B cell (primary cell): ENCODE measurements at regions not wholly inside any gene's neighbourhood (a gene's known extent, or its start where the extent isn't known, plus 50 kb on each side); places are given as distances from the start of the nearest gene placed in this dataset.

ENCODE experiments used
- EZH2 ChIP-seq: IDR thresholded peaks from 2 replicates; pipeline ENCODE4 v1.6.1; 2012; ENCODE audit warnings: borderline replicate concordance, low read depth, mild to moderate bottlenecking, moderate library complexity, low read length; ENCODE audit not compliant: insufficient read depth, poor library complexity, severe bottlenecking
- TF ChIP-seq, protein P1 (sequence below): fragments of 200-600 bp; IDR thresholded peaks from one replicate; pipeline ENCODE4 v1.8.0; 2022; ENCODE audit warnings: antibody characterized with exemption, mild to moderate bottlenecking

DNA sequence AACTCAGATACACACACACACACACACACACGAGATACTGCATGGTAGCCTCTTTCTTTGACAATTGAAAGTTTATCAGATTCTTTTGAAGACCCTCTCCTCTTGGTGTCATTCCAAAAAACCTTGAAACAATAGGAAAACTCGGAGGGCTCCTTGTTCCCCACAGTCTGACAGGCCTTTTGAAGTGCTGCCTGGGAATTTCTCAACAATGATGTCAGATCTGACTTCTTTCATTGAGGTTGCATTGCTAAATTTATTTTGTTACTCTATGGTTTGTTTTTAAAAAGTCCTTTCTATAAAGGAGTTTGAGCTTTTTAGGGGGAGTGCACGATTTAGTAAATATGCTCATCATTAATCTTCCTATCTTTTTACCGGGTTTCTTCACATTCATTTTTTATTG lies 583.9 kb downstream of the SEMA5A start:
- TF ChIP-seq, protein P1, sequence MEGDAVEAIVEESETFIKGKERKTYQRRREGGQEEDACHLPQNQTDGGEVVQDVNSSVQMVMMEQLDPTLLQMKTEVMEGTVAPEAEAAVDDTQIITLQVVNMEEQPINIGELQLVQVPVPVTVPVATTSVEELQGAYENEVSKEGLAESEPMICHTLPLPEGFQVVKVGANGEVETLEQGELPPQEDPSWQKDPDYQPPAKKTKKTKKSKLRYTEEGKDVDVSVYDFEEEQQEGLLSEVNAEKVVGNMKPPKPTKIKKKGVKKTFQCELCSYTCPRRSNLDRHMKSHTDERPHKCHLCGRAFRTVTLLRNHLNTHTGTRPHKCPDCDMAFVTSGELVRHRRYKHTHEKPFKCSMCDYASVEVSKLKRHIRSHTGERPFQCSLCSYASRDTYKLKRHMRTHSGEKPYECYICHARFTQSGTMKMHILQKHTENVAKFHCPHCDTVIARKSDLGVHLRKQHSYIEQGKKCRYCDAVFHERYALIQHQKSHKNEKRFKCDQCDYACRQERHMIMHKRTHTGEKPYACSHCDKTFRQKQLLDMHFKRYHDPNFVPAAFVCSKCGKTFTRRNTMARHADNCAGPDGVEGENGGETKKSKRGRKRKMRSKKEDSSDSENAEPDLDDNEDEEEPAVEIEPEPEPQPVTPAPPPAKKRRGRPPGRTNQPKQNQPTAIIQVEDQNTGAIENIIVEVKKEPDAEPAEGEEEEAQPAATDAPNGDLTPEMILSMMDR, result no peak
- TF ChIP-seq EZH2, result no peak
